T-helper 17 cell (primary cell): ENCODE measurements at regions not wholly inside any gene's neighbourhood (a gene's known extent, or its start where the extent isn't known, plus 50 kb on each side); places are given as distances from the start of the nearest gene placed in this dataset.
"Not testable (repeated sequence)": the region's sequence is repeated elsewhere in the genome, so short reads cannot be mapped to it uniquely, and the experiment has no call there.

Experiments used
- ATAC-seq: fragments of 150-1000 bp; cut with Tn5 transposase; 2 replicates; pipeline ENCODE4 v1.10.0; 2021; ENCODE audit warnings: mild to moderate bottlenecking, moderate library complexity
- DNase-seq, 3 donors: peaks; one replicate each; pipeline versions ENCODE4 v3.0.0 to v3.0.0-alpha.2; 2020 to 2021
- H3K9me3 ChIP-seq: one replicate; pipeline ENCODE4 v1.7.0; 2013; ENCODE audit warnings: low read length, mild to moderate bottlenecking; ENCODE audit not compliant: control insufficient read depth, poor library complexity, severe bottlenecking
- H3K27ac Mint-ChIP-seq: one replicate; pipeline ENCODE4 v1.8.0; 2022; ENCODE audit warnings: mild to moderate bottlenecking, moderate library complexity, mixed read lengths
- H3K27me3 Mint-ChIP-seq: one replicate; pipeline ENCODE4 v1.8.0; 2022; ENCODE audit warnings: mixed read lengths
- H3K36me3 Mint-ChIP-seq: one replicate; pipeline ENCODE4 v1.8.0; 2022; ENCODE audit warnings: low read depth, mixed read lengths
- H3K4me1 Mint-ChIP-seq: one replicate; pipeline ENCODE4 v1.8.0; 2022; ENCODE audit warnings: mild to moderate bottlenecking, mixed read lengths
- H3K4me3 Mint-ChIP-seq: one replicate; pipeline ENCODE4 v1.8.0; 2022; ENCODE audit warnings: mild to moderate bottlenecking, moderate library complexity, mixed read lengths

DNA sequence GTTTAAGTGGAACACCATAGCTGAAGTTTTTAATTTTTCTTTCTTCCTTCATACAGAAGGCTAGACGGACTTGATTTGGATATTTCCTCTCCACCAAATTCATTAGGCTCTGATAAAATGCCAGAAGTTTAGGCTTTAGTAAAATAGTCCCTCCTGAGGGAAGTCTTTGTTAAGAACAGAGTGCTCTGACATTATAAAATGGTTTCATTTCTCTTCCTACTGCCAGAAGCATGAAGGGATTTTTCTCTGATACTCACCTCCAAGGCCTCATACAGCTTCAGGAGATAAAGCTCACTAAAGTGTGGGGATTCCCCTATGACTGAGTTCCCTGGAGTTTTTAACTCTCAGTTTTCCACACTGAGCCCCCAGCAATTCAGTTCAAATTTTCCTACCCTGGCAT lies 1489.6 kb downstream of the REEP3 start:
- H3K36me3 Mint-ChIP-seq = no peaks in the 10 kb centered on the region
- H3K4me1 Mint-ChIP-seq = no peaks in the 10 kb centered on the region
- H3K9me3 ChIP-seq = no peaks in the 10 kb centered on the region
- no peak overlapping the region for H3K4me3 Mint-ChIP-seq
- H3K27ac Mint-ChIP-seq = no peak overlapping the region
- no peaks in the 10 kb centered on the region for H3K27me3 Mint-ChIP-seq
- DNase-seq = no peak
- ATAC-seq = no peak

GRCh38 chr10:65017523-65017922 lies 1496.3 kb downstream of the REEP3 start:
- Mint-ChIP-seq H3K27me3 (no peaks in the 10 kb centered on the region), H3K36me3 (no peaks in the 10 kb centered on the region), H3K4me3 (no peak overlapping the region), H3K27ac (no peak overlapping the region), H3K4me1 (no peaks in the 10 kb centered on the region)
- H3K9me3 ChIP-seq = no peaks in the 10 kb centered on the region
- ATAC-seq = no peak
- DNase-seq = no peak

DNA sequence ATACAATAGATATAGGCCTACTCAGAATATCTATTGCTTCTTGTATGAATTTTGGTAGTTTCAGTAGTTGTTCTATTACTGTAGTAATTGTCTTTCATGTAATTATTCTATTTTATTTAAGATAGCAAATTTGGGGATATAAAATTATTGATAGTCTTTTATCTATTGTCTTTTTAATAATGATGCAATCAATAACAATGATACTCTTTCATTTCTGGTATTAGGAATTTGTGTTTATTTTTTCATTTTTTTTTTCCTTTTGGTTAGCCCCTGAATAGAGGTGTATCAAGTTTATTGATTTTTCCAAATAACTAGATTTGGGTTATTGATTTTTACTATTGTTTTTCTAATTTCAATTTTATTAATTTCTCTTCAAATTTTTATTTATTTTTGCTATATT lies 1503.7 kb downstream of the REEP3 start:
- Mint-ChIP-seq H3K4me1 (no peaks in the 10 kb centered on the region), H3K4me3 (no peak overlapping the region), H3K27me3 (no peaks in the 10 kb centered on the region), H3K36me3 (no peaks in the 10 kb centered on the region), H3K27ac (no peak overlapping the region)
- H3K9me3 ChIP-seq = no peaks in the 10 kb centered on the region
- no peak for ATAC-seq
- DNase-seq = no peak

DNA sequence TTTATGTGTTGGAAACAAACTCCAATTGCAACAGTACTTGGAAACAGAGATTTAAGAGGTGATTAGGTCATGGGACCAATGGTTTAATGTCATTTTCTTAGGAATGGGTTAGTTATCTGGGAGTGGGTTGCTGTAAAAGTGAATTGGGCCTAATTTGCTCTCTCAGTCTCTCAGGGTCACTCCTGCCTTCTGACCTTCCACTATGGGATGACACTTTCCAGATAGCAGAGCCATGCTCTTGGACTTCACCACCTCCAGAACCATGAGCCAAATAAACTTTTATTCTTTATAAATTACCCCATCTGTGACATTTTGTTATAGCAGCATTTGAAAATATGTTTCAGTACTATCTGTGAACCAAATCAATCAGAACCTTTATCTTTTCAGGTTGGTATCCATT lies 1509.1 kb downstream of the REEP3 start:
- Mint-ChIP-seq H3K27me3 (no peaks in the 10 kb centered on the region), H3K27ac (no peak overlapping the region), H3K4me1 (no peaks in the 10 kb centered on the region), H3K4me3 (no peak overlapping the region), H3K36me3 (no peaks in the 10 kb centered on the region)
- DNase-seq (no peak), ATAC-seq (no peak)
- H3K9me3 ChIP-seq = no peaks in the 10 kb centered on the region

DNA sequence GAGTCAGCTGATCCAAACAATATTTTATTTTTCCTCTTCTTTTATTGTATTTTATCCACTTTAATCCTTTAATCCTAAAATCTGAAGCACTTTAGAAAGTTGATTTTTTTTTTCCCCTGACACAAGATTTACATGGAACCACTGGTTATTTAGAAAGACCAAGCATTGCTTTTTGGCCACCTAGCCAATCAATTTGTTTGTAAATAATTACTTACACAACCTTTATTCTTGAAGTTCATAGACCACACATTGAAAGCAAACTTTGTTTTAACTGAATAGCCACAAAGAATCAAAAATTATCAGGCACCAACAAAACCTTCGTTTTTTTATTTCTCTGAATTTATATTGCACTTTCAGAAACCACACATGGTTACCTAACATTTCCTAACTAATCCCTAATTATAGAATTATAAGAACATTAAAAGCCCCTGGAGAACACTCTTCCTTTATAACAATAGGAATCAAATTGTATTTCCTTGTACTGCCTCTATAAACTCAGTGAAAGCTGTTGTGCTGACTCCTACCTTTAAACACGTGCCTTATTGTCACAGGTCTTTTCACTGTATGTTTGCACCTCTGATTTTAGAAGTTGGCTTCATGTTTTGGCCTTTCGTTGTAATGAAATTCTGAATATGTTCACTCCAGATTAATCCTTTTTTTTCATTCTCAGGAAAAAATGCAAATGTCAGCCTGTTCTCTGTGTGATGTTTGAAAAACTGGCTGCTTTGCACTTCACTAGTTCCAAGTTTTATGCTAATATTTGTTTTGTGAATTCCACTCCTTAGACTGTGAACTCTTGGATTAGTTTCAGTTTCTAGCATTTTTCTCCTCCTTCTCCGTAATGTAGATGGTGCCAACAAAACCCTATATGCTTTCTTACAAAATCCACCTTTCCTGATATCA lies 1511.9 kb downstream of the REEP3 start:
- Mint-ChIP-seq H3K27ac (no peak overlapping the region), H3K36me3 (no peaks in the 10 kb centered on the region), H3K4me1 (no peaks in the 10 kb centered on the region), H3K27me3 (no peaks in the 10 kb centered on the region), H3K4me3 (no peak overlapping the region)
- DNase-seq (no peak), ATAC-seq (no peak)
- no peaks in the 10 kb centered on the region for H3K9me3 ChIP-seq

DNA sequence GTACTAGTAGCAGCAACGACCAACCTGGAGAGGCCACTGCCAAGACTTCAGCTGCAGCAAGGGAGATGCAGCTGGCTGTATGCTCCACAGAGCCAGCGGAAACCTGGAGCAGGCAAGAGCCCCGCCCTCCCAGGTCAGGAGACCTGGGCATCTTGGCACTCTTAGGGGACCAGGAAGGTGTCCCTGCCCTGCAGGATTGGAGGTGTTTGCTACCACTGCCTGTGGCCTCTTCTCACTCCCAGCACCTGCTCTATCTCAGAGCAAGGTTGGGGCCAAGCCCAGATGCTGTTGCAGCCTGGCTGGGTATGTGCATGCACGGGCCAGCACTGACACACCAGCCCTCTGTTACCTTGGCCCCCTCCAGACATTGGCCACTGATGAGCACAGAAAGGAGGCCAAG lies 1512.8 kb downstream of the REEP3 start:
- Mint-ChIP-seq H3K4me3 (no peak overlapping the region), H3K27ac (no peak overlapping the region), H3K27me3 (no peaks in the 10 kb centered on the region), H3K4me1 (no peaks in the 10 kb centered on the region), H3K36me3 (no peaks in the 10 kb centered on the region)
- ATAC-seq = no peak
- DNase-seq = no peak
- no peaks in the 10 kb centered on the region for H3K9me3 ChIP-seq

GRCh38 chr10:65040796-65041195 lies 1519.6 kb downstream of the REEP3 start:
- no peak overlapping the region for H3K27ac Mint-ChIP-seq
- DNase-seq (no peak), ATAC-seq (no peak)
- H3K9me3 ChIP-seq = no peaks in the 10 kb centered on the region
- no peaks in the 10 kb centered on the region for H3K4me1 Mint-ChIP-seq
- H3K27me3 Mint-ChIP-seq = no peaks in the 10 kb centered on the region
- no peak overlapping the region for H3K4me3 Mint-ChIP-seq
- no peaks in the 10 kb centered on the region for H3K36me3 Mint-ChIP-seq

DNA sequence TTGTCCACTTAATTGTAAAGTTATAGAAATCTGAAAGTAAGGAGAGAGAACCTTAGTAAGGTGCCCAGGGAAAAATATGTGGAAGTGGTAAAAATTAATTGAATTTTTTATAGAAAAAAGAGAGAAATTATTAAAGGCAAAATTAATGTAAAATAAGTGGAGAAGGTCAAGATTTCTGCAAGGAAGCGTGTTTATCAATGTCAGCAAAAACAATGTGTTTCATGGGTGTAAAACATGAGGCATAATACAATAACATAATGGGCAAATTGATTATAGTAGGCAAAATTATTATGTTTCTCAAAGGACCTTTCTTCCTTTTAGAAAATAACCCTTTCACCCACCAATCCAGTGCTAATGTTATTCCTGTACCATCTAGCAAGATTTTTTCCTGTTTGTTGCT lies 1520.1 kb downstream of the REEP3 start:
- Mint-ChIP-seq H3K27me3 (no peaks in the 10 kb centered on the region), H3K4me3 (no peak overlapping the region), H3K36me3 (no peaks in the 10 kb centered on the region), H3K27ac (no peak overlapping the region), H3K4me1 (no peaks in the 10 kb centered on the region)
- no peaks in the 10 kb centered on the region for H3K9me3 ChIP-seq
- ATAC-seq = no peak
- no peak for DNase-seq

DNA sequence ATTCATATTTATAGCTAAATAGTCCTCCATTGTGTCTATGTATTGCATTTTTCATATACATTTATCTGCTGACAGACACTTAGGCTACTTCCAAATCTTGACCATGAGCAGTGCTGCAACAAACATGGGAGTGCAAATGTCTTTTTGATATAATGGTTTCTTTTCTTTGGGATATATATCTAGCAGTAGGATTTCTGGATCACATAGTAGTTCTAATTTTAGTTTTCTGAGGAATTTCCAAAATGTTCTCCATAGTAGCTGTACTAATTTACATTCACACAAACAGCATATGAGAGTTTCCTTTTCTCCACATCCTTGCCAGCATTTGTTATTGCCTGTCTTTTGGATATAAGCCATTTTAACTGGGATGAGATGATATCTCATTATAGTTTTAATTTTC lies 1521.3 kb downstream of the REEP3 start:
- no peaks in the 10 kb centered on the region for H3K27me3 Mint-ChIP-seq
- H3K9me3 ChIP-seq = no peaks in the 10 kb centered on the region
- no peak for DNase-seq
- H3K27ac Mint-ChIP-seq = no peak overlapping the region
- H3K36me3 Mint-ChIP-seq = no peaks in the 10 kb centered on the region
- no peak overlapping the region for H3K4me3 Mint-ChIP-seq
- ATAC-seq = no peak
- no peaks in the 10 kb centered on the region for H3K4me1 Mint-ChIP-seq

GRCh38 chr10:65046831-65047230 lies 1525.6 kb downstream of the REEP3 start:
- no peak for DNase-seq
- Mint-ChIP-seq H3K27me3 (no peaks in the 10 kb centered on the region), H3K27ac (no peak overlapping the region), H3K4me1 (no peaks in the 10 kb centered on the region), H3K36me3 (no peaks in the 10 kb centered on the region), H3K4me3 (no peak overlapping the region)
- no peak for ATAC-seq
- no peaks in the 10 kb centered on the region for H3K9me3 ChIP-seq

DNA sequence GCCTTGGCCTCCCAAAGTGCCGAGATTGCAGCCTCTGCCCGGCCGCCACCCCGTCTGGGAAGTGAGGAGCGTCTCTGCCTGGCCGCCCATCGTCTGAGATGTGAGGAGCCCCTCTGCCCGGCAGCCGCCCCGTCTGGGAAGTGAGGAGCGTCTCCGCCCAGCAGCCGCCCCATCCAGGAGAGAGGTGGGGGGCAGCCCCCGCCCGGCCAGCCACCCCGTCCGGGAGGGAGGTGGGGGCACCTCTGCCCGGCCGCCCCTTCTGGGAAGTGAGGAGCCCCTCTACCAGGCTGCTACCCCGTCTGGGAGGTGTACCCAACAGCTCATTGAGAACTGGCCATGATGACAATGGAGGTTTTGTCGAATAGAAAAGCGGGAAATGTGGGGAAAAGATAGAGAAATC lies 1530.9 kb downstream of the REEP3 start:
- H3K4me3 Mint-ChIP-seq, ATAC-seq, DNase-seq, H3K9me3 ChIP-seq, H3K27ac Mint-ChIP-seq, H3K27me3 Mint-ChIP-seq, H3K36me3 Mint-ChIP-seq, H3K4me1 Mint-ChIP-seq: not testable (repeated sequence)

- not testable (repeated sequence) for DNase-seq, H3K4me3 Mint-ChIP-seq, H3K9me3 ChIP-seq, H3K27me3 Mint-ChIP-seq, H3K4me1 Mint-ChIP-seq, H3K27ac Mint-ChIP-seq, H3K36me3 Mint-ChIP-seq, ATAC-seq
Measured at GRCh38 chr10:65053397-65053796, 1532.2 kb downstream of the REEP3 start.

DNA sequence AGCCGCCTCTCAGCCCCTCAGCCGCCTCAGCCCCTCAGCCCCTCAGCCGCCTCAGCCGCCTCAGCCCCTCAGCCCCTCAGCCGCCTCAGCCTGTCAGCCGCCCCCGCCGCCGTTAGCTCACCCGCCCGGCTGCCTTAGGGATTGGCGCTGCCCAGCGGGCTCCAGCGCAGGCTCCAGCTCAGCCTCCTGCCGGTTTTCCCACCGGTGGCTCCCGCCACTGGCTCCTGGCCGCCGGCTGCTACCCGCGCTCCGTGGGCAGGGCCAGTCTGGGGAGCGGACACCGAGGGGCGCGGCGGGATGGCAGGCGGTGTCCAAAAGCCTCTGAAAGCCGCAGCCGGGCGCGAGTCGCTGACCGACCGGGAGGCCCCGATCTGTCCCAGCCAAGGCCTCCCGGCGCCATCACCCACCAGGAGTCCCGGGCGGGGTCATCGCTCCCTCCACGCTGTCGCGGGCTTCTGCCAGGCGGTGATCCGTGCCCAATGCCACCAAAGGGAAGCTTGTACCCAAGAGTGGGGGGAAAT lies 1532.7 kb downstream of the REEP3 start:
- H3K9me3 ChIP-seq, H3K36me3 Mint-ChIP-seq, H3K27ac Mint-ChIP-seq, DNase-seq, ATAC-seq, H3K4me1 Mint-ChIP-seq, H3K27me3 Mint-ChIP-seq, H3K4me3 Mint-ChIP-seq: not testable (repeated sequence)

DNA sequence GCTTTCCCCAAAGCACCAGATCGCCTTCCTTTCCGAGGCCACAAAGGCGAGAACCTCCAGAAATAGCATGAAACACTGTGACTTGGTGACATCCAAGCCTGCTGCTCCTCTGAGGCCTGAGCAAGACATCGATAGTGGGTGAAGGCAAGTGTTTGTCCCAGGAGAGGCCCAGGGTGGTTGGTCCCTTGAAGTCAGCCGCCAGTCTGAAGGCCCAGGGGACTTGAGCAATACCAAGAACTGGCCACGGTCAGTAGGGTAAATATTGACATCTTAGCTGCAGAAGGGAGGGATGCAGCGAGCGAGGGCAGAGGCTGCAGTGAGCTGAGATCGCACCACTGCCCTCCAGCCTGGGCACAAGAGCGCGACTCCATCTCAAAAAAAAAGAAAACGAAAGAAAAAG lies 1533.5 kb downstream of the REEP3 start:
- H3K36me3 Mint-ChIP-seq, H3K27ac Mint-ChIP-seq, H3K9me3 ChIP-seq, H3K4me1 Mint-ChIP-seq, DNase-seq, H3K27me3 Mint-ChIP-seq, H3K4me3 Mint-ChIP-seq, ATAC-seq: not testable (repeated sequence)
